ENCODE measurements at regions not wholly inside any gene's neighbourhood (a gene's known extent, or its start where the extent isn't known, plus 50 kb on each side); places are given as distances from the start of the nearest gene placed in this dataset.

GRCh38 chr13:91058066-91058465, 289.4 kb upstream of the MIR17HG start:
- no peaks in the 10 kb centered on the region for H3K4me1 ChIP-seq
- no peaks in the 10 kb centered on the region for H3K9me3 ChIP-seq
- no peak for TF ChIP-seq CTCF (IDR thresholded peaks at IDR 0.05)
- DNase-seq (no peak), FAIRE-seq (no peak), ATAC-seq (no peak)
- H3K4me3 ChIP-seq, result no peak overlapping the region
- H3K36me3 ChIP-seq, result no peaks in the 10 kb centered on the region
- no peak overlapping the region for H3K27ac ChIP-seq
- no peaks in the 10 kb centered on the region for H3K27me3 ChIP-seq
- intact Hi-C loops (cut with DNase I), result no loop called here
- 71 to 85% methylated on average over 2 of the region's 2 CpGs for WGBS, 2 donors

- Histone ChIP-seq H3K9me3 (no peaks in the 10 kb centered on the region), H3K4me3 (no peak overlapping the region), H3K27me3 (no peaks in the 10 kb centered on the region), H3K27ac (no peak overlapping the region), H3K36me3 (no peaks in the 10 kb centered on the region), H3K4me1 (no peaks in the 10 kb centered on the region)
- intact Hi-C loops (cut with DNase I), result no loop called here
- FAIRE-seq (no peak), ATAC-seq (no peak), DNase-seq (no peak)
- no peak for TF ChIP-seq CTCF (IDR thresholded peaks at IDR 0.05)
These were observed 288.6 kb upstream of the MIR17HG start for GRCh38 chr13:91058919-91059318.

- Histone ChIP-seq H3K4me1 (no peaks in the 10 kb centered on the region), H3K9me3 (no peaks in the 10 kb centered on the region), H3K27ac (no peak overlapping the region), H3K4me3 (no peak overlapping the region), H3K27me3 (no peaks in the 10 kb centered on the region), H3K36me3 (no peaks in the 10 kb centered on the region)
- WGBS, 2 donors, result 57 to 62% methylated on average over 4 of the region's 4 CpGs
- FAIRE-seq, result no peak
- intact Hi-C loops (cut with DNase I), result no loop called here
- DNase-seq, result no peak
- no peak for ATAC-seq
- no peak for TF ChIP-seq CTCF (IDR thresholded peaks at IDR 0.05)
These were observed 280.7 kb upstream of the MIR17HG start for GRCh38 chr13:91066745-91067144.

GRCh38 chr13:91072486-91072885, 275.0 kb upstream of the MIR17HG start:
- no peak for FAIRE-seq
- TF ChIP-seq CTCF (IDR thresholded peaks at IDR 0.05), result no peak
- intact Hi-C loops (cut with DNase I), result no loop called here
- DNase-seq, result no peak
- WGBS, 2 donors, result 71 to 79% methylated on average over 2 of the region's 2 CpGs
- no peak for ATAC-seq
- Histone ChIP-seq H3K36me3 (no peaks in the 10 kb centered on the region), H3K27ac (no peak overlapping the region), H3K9me3 (no peaks in the 10 kb centered on the region), H3K4me3 (no peak overlapping the region), H3K27me3 (no peaks in the 10 kb centered on the region), H3K4me1 (no peaks in the 10 kb centered on the region)

GRCh38 chr13:91074091-91074490, 273.4 kb upstream of the MIR17HG start:
- TF ChIP-seq CTCF (IDR thresholded peaks at IDR 0.05), result no peak
- Histone ChIP-seq H3K4me3 (no peak overlapping the region), H3K9me3 (no peaks in the 10 kb centered on the region), H3K27me3 (no peaks in the 10 kb centered on the region), H3K4me1 (no peaks in the 10 kb centered on the region), H3K36me3 (no peaks in the 10 kb centered on the region), H3K27ac (no peak overlapping the region)
- DNase-seq (no peak), ATAC-seq (no peak), FAIRE-seq (no peak)
- WGBS, 2 donors, result 68 to 73% methylated on average over 2 of the region's 2 CpGs
- intact Hi-C loops (cut with DNase I), result no loop called here
